Upper lobe of right lung (tissue), 1 donor: ENCODE measurements at regions not wholly inside any gene's neighbourhood (a gene's known extent, or its start where the extent isn't known, plus 50 kb on each side); places are given as distances from the start of the nearest gene placed in this dataset.
A peak's percentile ranks its signal among the peaks of the same experiment; 100 is the strongest.

ENCODE experiments used
- ATAC-seq: fragments of 200-7000 bp; cut with Tn5 transposase; one replicate; pipeline ENCODE4 v1.9.1; 2020; ENCODE audit warnings: mild to moderate bottlenecking, moderate library complexity
- DNase-seq: peaks from one replicate; pipeline ENCODE4 v3.0.0-alpha.2; 2020
- H3K27ac ChIP-seq: fragments of 200-600 bp; one replicate; pipeline ENCODE4 v1.8.0; 2022
- H3K27me3 ChIP-seq: fragments of 200-600 bp; one replicate; pipeline ENCODE4 v1.8.0; 2022; ENCODE audit warnings: mild to moderate bottlenecking
- H3K36me3 ChIP-seq: fragments of 200-600 bp; one replicate; pipeline ENCODE4 v1.8.0; 2022
- H3K4me1 ChIP-seq: fragments of 200-600 bp; one replicate; pipeline ENCODE4 v1.8.0; 2022
- H3K4me3 ChIP-seq: fragments of 200-600 bp; one replicate; pipeline ENCODE4 v1.8.0; 2022; ENCODE audit warnings: mild to moderate bottlenecking
- H3K9me3 ChIP-seq: fragments of 200-600 bp; one replicate; pipeline ENCODE4 v1.8.0; 2022
- CTCF ChIP-seq: fragments of 200-600 bp; IDR thresholded peaks from one replicate; pipeline ENCODE4 v1.8.0; 2022; ENCODE audit warnings: antibody characterized with exemption
- intact Hi-C: fragments of 100-400 bp; cut with DNase I; formaldehyde crosslinking; loops from one replicate; pipeline ENCODE4 v1.11.0; 2022
- donor health status: DM: no; HTN: yes; CAD: no; lungs with severe emphysema.

GRCh38 chr9:89794918-89795317, 190.1 kb downstream of the GADD45G start:
- no peaks in the 10 kb centered on the region for H3K36me3 ChIP-seq
- DNase-seq (no peak), ATAC-seq (peak; percentile 38)
- intact Hi-C loops, result no loop called here
- no peaks in the 10 kb centered on the region for H3K9me3 ChIP-seq
- H3K4me1 ChIP-seq, result no peaks in the 10 kb centered on the region
- no peaks in the 10 kb centered on the region for H3K27me3 ChIP-seq
- no peak for TF ChIP-seq CTCF
- H3K4me3 ChIP-seq, result no peak overlapping the region
- no peak overlapping the region for H3K27ac ChIP-seq

GRCh38 chr9:89795538-89796195, 190.9 kb downstream of the GADD45G start:
- no peak for DNase-seq
- no peak for TF ChIP-seq CTCF
- ATAC-seq, result no peak
- Histone ChIP-seq H3K27me3 (no peaks in the 10 kb centered on the region), H3K9me3 (no peaks in the 10 kb centered on the region), H3K4me1 (no peaks in the 10 kb centered on the region), H3K36me3 (no peaks in the 10 kb centered on the region), H3K27ac (no peak overlapping the region), H3K4me3 (no peak overlapping the region)
- intact Hi-C loops, result no loop called here

- intact Hi-C loops, result no loop called here
- DNase-seq, result no peak
Measured at GRCh38 chr9:89796606-89797005, 191.8 kb downstream of the GADD45G start.

GRCh38 chr9:89797255-89797654, 192.4 kb downstream of the GADD45G start:
- TF ChIP-seq CTCF, result no peak
- Histone ChIP-seq H3K27ac (no peak overlapping the region), H3K27me3 (no peaks in the 10 kb centered on the region), H3K4me1 (peaks cover 8% of the 10 kb centered on the region), H3K4me3 (no peak overlapping the region), H3K36me3 (no peaks in the 10 kb centered on the region), H3K9me3 (no peaks in the 10 kb centered on the region)
- DNase-seq, result no peak
- no peak for ATAC-seq
- intact Hi-C loops, result no loop called here

More at GRCh38 chr9:89796606-89797005, 191.8 kb downstream of the GADD45G start:
- no peak for ATAC-seq
- Histone ChIP-seq H3K4me3 (no peak overlapping the region), H3K9me3 (no peaks in the 10 kb centered on the region), H3K36me3 (no peaks in the 10 kb centered on the region), H3K27me3 (no peaks in the 10 kb centered on the region), H3K27ac (no peak overlapping the region), H3K4me1 (peaks cover 1% of the 10 kb centered on the region)
- no peak for TF ChIP-seq CTCF

GRCh38 chr9:89797937-89798455, 193.2 kb downstream of the GADD45G start:
- Histone ChIP-seq H3K27ac (no peak overlapping the region), H3K4me3 (no peak overlapping the region), H3K36me3 (no peaks in the 10 kb centered on the region), H3K27me3 (no peaks in the 10 kb centered on the region), H3K9me3 (no peaks in the 10 kb centered on the region), H3K4me1 (peaks cover 10% of the 10 kb centered on the region)
- no peak for TF ChIP-seq CTCF
- intact Hi-C loops, result no loop called here
- no peak for ATAC-seq
- DNase-seq, result no peak
